Stimulated activated CD4-positive, alpha-beta T cell treated with anti-CD3 and anti-CD28 coated beads, TNF-alpha, amount 100 ng/mL, for 4 hours (primary cell): ENCODE measurements at regions not wholly inside any gene's neighbourhood (a gene's known extent, or its start where the extent isn't known, plus 50 kb on each side); places are given as distances from the start of the nearest gene placed in this dataset.
"Not testable (repeated sequence)": the region's sequence is repeated elsewhere in the genome, so short reads cannot be mapped to it uniquely, and the experiment has no call there.

ENCODE experiments used
- DNase-seq, 3 experiments: peaks; one replicate each; pipeline ENCODE4 v3.0.0-alpha.2; 2020; ENCODE audit warnings: low read depth in 3 of 3

DNA sequence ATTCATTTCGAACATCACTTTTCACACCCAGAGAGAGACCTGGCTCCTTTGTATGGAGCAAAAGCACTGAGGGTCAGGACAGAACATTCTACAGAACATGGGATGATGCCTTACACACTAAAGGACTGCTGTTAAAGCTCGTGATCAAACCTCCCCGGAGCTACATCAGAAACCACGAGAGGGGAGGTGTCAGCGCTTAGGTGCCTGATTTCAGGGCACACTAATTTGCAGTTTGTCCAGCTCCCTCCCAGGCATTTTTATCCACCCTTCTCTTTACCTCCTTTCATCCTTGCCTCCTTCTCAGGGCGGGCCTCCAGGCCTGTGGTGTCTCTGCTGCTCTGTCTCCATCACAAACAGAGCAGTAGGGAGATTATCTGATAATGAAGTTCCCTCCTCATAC lies 127.5 kb downstream of the VPREB1 start:
- no peak for DNase-seq

GRCh38 chr22:22374163-22374562 lies 129.6 kb downstream of the VPREB1 start:
- DNase-seq, result no peak

DNA sequence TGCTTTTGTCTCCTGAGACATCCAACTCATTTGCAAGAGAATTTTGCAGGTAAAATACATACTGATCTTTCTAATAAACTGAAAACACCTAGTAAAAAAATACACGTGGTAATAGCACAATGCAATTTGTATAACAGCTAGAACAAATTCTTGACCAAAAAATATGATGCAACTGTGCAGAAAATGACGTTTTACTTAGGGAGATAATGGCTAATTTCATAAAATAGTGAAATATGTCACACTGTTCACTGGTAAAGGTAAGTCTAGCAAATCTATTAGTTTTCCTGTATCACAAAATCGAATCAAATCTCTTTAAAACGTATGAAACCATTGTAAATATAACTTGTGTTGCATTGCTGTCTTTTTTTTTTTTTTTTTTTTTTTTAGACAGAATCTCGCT lies 130.0 kb downstream of the VPREB1 start:
- no peak for DNase-seq

DNA sequence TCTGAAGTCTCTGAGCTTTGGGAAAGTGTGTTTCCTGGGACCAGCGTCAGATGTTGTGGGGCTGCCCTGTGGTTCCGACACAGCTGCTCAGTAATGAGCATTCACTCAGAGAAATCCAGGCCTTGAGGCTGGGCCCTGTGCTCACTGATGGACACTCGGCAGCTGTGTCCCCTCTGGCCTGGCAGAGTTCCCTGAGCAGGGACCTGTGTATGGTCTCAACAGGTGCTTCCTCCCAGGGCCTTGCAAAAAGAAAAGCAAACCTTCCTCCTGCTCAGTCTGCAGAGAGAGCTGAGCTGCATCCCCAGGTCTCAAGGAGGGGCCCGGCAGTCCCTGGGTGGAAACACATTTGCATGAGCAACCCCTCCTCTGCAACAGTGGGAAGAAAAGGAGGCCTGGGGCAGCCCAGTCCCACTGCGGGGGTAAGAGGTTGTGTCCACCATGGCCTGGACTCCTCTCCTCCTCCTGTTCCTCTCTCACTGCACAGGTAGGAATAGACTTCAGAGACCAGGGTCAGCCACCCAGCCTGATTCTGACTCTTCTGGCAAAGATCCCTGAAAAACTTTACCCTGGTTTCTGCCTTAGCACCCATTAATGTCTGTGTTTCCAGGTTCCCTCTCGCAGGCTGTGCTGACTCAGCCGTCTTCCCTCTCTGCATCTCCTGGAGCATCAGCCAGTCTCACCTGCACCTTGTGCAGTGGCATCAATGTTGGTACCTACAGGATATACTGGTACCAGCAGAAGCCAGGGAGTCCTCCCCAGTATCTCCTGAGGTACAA lies 131.2 kb downstream of the VPREB1 start:
- no peak for DNase-seq

DNA sequence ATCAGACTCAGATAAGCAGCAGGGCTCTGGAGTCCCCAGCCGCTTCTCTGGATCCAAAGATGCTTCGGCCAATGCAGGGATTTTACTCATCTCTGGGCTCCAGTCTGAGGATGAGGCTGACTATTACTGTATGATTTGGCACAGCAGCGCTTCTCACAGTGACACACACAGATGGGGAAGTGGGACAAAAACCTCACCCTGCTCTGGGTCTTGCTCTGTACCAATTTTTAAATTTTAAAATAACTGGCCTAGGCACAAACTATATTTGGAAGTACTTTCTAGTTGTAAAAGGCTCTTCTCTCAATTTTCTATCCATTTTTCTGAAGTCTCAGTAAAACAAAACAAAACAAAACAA lies 131.7 kb downstream of the VPREB1 start:
- no peak for DNase-seq

GRCh38 chr22:22376884-22377283 lies 131.7 kb downstream of the ZNF280B start:
- not testable (repeated sequence) for DNase-seq

- no peak for DNase-seq
Measured at GRCh38 chr22:22377335-22377734, 131.2 kb downstream of the ZNF280B start.

- no peak for DNase-seq
Measured at GRCh38 chr22:22378446-22379415, 129.8 kb downstream of the ZNF280B start.

DNA sequence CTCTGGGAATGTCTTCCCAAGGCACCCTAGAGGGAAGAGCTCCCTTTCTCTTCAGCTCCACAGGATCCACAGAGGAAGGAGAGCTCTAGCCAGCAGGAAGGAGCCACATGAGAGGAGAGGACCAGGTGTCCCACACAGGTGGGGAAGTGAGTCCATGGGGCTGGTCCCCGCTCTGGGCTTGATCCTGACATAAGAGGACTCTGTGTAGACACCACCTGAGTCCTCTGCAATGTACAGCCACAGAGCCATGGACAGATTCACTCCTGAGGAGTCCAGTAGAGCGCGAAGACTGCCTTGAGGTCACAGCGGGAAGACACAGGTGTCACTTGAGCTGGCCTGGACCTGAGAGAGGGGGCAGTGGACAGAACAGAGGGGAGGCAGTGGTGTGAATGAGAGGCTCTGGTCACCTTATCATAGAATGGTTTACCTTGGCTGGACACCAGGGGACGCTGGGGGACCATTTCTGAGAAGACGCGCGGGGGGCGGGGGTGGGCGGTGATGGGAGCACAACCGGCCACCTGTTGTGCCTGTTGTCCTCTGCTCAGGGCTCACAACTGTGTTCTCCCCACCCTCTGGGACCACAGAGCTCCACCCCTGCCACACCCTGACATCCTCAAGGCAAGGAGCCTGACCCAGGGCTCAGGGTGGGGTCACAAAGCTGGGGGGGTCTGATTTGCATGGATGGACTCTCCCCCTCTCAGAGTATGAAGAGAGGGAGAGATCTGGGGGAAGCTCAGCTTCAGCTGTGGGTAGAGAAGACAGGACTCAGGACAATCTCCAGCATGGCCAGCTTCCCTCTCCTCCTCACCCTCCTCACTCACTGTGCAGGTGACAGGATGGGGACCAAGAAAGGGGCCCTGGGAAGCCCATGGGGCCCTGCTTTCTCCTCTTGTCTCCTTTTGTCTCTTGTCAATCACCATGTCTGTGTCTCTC lies 128.2 kb downstream of the ZNF280B start:
- no peak for DNase-seq

- DNase-seq, result not testable (repeated sequence)
Measured at GRCh38 chr22:22381292-22381691, 127.2 kb downstream of the ZNF280B start.

- DNase-seq, result no peak
Measured at GRCh38 chr22:22384267-22384666, 124.3 kb downstream of the ZNF280B start.

- no peak for DNase-seq
Measured at GRCh38 chr22:22384668-22385244, 123.8 kb downstream of the ZNF280B start.

DNA sequence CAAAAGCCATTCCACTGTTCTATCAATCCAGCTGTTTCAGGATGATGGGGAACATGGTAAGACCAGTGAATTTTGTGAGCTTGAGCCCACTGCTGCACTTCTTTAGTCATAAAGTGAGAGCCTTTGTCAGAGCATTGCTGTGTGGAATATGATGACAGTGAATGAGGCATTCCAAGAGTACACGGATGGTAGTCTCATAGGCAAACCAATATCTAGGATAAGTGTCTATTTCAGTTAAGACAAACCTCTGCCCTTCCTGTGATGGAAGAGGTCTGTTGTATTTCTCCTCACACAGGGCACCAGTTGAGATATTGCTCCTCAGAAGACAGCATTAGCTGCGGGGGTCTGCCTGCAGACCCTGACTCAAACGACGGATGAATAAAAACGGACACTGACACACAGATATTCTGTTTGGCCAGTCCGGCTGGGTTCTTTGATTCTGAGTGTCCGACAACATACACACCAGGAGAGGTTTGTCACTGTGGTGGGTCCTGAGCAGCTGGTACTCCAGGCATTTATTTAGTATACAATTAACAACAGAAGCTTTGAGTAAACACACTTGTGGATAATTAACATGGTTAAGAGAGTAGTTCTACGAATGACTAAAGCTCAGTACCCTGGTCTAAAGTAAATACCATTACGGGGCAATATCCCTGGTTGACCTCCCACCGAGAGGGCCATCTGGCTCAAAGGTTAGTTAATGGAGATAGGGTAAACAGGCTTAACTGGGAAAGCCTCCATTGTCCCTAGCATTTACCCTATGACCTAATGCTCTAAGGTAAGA lies 121.7 kb downstream of the ZNF280B start:
- DNase-seq, result no peak

- no peak for DNase-seq
Measured at GRCh38 chr22:22387386-22387736, 121.2 kb downstream of the ZNF280B start.

- no peak for DNase-seq
Measured at GRCh38 chr22:22388090-22388489, 120.5 kb downstream of the ZNF280B start.

DNA sequence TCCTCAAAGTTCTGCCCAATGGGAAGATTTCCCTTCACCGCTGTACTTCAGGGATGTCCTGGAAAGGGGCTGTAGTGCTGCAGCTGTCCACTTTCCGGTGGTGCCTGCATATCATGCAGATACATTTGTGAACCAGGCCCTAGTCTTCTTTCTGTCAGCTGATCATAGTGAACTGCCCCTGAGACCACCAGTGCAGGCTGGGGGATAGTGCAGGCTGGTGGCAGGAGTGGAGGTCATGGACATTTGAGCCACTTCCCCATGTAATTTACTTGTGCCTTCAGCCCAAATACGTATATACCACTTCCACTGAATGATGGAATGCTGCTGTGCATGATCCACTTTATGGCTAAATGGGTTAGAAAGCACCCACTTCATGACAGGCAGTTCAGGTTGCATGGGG lies 120.0 kb downstream of the ZNF280B start:
- no peak for DNase-seq

DNA sequence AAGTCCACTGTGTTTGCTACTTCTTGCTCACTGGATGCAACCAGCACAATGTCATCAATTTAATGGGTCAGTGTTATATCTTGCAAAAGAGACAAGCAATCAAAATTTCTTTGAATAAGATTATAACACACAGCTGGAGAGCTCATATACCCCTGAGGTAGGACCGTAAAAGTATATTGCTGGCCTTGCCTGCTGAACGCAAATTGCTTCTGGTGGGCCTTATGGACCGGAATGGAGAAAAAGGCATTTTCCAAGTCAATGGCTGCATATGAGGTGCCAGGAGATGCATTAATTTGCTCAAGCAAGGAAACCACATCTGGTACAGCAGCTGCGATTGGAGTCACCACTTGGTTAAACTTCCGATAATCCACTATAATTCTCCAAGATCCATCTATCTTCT lies 119.1 kb downstream of the ZNF280B start:
- DNase-seq, result no peak

- DNase-seq, result no peak
Measured at GRCh38 chr22:22390989-22391388, 117.6 kb downstream of the ZNF280B start.

DNA sequence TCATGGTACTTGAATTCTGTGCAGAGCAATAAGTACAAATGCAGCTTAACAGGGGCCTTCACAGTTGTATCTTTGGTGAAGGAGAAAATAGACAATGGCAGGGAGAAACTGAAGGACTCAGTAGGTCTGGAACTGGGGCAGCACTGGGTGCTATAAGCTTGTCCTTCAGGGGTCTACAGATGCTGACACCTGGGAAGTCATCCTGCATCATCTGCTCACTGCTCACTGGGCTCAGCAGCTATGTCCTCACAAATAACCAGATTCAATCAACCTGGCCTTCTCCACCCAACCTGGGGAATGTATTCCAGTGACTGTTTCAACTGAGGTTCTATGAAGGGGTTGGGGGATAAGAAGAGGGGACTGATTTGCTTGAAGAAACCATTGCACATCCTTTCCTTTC lies 117.0 kb downstream of the ZNF280B start:
- DNase-seq, result no peak

DNA sequence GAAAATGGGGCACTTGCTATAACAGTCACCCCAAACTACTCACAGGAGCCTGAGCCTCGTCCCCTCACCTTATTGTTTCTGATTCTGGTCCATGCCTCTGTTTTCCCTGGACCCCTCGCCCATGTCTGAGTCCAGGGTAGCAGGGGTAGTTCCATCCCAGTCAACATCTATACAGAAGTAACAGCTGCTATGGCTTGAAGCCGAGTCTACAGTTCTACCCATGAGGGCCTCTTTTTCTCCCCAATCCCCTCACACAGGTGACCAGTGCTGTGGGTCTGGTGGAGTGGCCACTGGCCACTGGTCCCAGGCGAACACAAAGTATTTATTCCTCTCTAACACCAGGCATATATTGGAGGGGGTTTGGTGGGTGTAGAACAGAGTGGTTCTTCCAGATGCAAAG lies 116.4 kb downstream of the ZNF280B start:
- DNase-seq, result no peak

DNA sequence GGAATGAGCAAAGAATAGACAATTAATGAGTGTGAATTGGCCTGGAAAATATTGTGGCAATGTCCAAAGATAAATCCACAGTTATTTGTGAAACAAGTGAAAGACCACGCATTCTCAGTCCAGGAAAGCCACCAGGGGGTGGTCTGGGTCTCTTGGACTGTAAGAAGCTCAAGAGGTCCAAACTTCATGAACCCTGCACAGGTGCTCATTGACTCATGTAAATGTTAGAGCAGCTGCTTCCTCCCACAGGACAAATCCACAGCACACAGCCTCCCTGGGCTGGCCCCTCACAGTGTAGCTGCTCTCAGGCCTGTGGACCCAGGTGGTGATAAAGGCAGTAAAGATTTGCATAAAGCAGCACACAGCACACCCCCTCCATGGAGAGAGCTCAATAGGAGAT lies 114.0 kb downstream of the ZNF280B start:
- no peak for DNase-seq
